ENCODE measurements at regions not wholly inside any gene's neighbourhood (a gene's known extent, or its start where the extent isn't known, plus 50 kb on each side); places are given as distances from the start of the nearest gene placed in this dataset.

GRCh38 chr13:89490661-89491060, 1819.5 kb downstream of the SLITRK5 start:
- TF ChIP-seq ZBTB49 (tag by site-specific recombination; IDR thresholded peaks at IDR 0.05; ENCODE audit: low read depth) (no peak), ZNF157 (tag by site-specific recombination; IDR thresholded peaks at IDR 0.05) (no peak), YY1 (tag by site-specific recombination; IDR thresholded peaks at IDR 0.05) (no peak), ZNF280C (tag by site-specific recombination; IDR thresholded peaks at IDR 0.05) (no peak), ZNF324 (tag by site-specific recombination; IDR thresholded peaks at IDR 0.05) (no peak), ZNF202 (tag by site-specific recombination; IDR thresholded peaks at IDR 0.05; ENCODE audit: borderline replicate concordance) (no peak), ZSCAN16 (tag by site-specific recombination; IDR thresholded peaks at IDR 0.05) (no peak), ZNF792 (tag by site-specific recombination; IDR thresholded peaks at IDR 0.05) (no peak), ZNF830 (tag by site-specific recombination; IDR thresholded peaks at IDR 0.05; ENCODE audit: low read depth) (no peak), SP2 (tag by site-specific recombination; IDR thresholded peaks at IDR 0.05) (no peak), ZNF777 (tag by site-specific recombination; IDR thresholded peaks at IDR 0.05; ENCODE audit: borderline replicate concordance) (no peak)
- TF ChIP-seq, protein P1, sequence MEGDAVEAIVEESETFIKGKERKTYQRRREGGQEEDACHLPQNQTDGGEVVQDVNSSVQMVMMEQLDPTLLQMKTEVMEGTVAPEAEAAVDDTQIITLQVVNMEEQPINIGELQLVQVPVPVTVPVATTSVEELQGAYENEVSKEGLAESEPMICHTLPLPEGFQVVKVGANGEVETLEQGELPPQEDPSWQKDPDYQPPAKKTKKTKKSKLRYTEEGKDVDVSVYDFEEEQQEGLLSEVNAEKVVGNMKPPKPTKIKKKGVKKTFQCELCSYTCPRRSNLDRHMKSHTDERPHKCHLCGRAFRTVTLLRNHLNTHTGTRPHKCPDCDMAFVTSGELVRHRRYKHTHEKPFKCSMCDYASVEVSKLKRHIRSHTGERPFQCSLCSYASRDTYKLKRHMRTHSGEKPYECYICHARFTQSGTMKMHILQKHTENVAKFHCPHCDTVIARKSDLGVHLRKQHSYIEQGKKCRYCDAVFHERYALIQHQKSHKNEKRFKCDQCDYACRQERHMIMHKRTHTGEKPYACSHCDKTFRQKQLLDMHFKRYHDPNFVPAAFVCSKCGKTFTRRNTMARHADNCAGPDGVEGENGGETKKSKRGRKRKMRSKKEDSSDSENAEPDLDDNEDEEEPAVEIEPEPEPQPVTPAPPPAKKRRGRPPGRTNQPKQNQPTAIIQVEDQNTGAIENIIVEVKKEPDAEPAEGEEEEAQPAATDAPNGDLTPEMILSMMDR (tag by site-specific recombination; IDR thresholded peaks at IDR 0.05) = no peak
- TF ChIP-seq, protein P2, sequence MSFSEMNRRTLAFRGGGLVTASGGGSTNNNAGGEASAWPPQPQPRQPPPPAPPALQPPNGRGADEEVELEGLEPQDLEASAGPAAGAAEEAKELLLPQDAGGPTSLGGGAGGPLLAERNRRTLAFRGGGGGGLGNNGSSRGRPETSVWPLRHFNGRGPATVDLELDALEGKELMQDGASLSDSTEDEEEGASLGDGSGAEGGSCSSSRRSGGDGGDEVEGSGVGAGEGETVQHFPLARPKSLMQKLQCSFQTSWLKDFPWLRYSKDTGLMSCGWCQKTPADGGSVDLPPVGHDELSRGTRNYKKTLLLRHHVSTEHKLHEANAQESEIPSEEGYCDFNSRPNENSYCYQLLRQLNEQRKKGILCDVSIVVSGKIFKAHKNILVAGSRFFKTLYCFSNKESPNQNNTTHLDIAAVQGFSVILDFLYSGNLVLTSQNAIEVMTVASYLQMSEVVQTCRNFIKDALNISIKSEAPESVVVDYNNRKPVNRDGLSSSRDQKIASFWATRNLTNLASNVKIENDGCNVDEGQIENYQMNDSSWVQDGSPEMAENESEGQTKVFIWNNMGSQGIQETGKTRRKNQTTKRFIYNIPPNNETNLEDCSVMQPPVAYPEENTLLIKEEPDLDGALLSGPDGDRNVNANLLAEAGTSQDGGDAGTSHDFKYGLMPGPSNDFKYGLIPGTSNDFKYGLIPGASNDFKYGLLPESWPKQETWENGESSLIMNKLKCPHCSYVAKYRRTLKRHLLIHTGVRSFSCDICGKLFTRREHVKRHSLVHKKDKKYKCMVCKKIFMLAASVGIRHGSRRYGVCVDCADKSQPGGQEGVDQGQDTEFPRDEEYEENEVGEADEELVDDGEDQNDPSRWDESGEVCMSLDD (tag by site-specific recombination; IDR thresholded peaks at IDR 0.05) = no peak

Measured in HEK293 (cell line).